Uterus (tissue), 3 donors: ENCODE measurements at regions not wholly inside any gene's neighbourhood (a gene's known extent, or its start where the extent isn't known, plus 50 kb on each side); places are given as distances from the start of the nearest gene placed in this dataset.

Experiments
- DNase-seq, 2 donors: peaks; one replicate each; pipeline ENCODE4 v3.0.0-alpha.2; 2019 to 2020
- H3K27ac ChIP-seq, 2 donors: fragments of 200-600 bp; sonication (generic); 1 replicate in 1 of 2; 2 replicates in 1 of 2; pipeline ENCODE4 v1.5.1; 2016 to 2018
- H3K27me3 ChIP-seq, 2 donors: fragments of 200-600 bp; sonication (generic); one replicate each; pipeline ENCODE4 v1.5.1; 2018 to 2019; ENCODE audit warnings: control low read depth in 1 of 2
- H3K36me3 ChIP-seq, 2 donors: fragments of 200-600 bp; sonication (generic); one replicate each; pipeline ENCODE4 v1.5.1; 2019; ENCODE audit warnings: control low read depth in 1 of 2
- H3K4me1 ChIP-seq, 2 donors: fragments of 200-600 bp; sonication (generic); one replicate each; pipeline ENCODE4 v1.5.1; 2018 to 2019; ENCODE audit warnings: control low read depth in 1 of 2
- H3K4me3 ChIP-seq, 2 donors: fragments of 200-600 bp; sonication (generic); 1 replicate in 1 of 2; 2 replicates in 1 of 2; pipeline ENCODE4 v1.5.1; 2018 to 2019; ENCODE audit warnings: mild to moderate bottlenecking in 1 of 2
- H3K9me3 ChIP-seq, 2 donors: fragments of 200-600 bp; sonication (generic); one replicate each; pipeline ENCODE4 v1.5.1; 2019; ENCODE audit warnings: control low read depth in 1 of 2
- POLR2A ChIP-seq, 2 donors: fragments of 450-650 bp; IDR thresholded peaks; one replicate each; pipeline ENCODE4 v1.6.1; 2016; ENCODE audit warnings: antibody characterized with exemption in 2 of 2, mild to moderate bottlenecking in 1 of 2, moderate library complexity in 1 of 2
- intact Hi-C: fragments of 100-400 bp; cut with DNase I; formaldehyde crosslinking; loops from one replicate; pipeline ENCODE4 v1.15.1; 2023; ENCODE audit warnings: low total_unique reads
- TF ChIP-seq, protein P1 (sequence below), 4 experiments: fragments of 200-600 bp in 2 of 4; fragments of 450-650 bp in 2 of 4; sonication (generic) in 2 of 4; IDR thresholded peaks; one replicate each; pipeline ENCODE4 v1.5.1; 2016 to 2019; ENCODE audit warnings: antibody characterized with exemption in 4 of 4, mild to moderate bottlenecking in 2 of 4, moderate library complexity in 1 of 4
- donor health status: DM: yes; HTN: yes; CAD: no.

DNA sequence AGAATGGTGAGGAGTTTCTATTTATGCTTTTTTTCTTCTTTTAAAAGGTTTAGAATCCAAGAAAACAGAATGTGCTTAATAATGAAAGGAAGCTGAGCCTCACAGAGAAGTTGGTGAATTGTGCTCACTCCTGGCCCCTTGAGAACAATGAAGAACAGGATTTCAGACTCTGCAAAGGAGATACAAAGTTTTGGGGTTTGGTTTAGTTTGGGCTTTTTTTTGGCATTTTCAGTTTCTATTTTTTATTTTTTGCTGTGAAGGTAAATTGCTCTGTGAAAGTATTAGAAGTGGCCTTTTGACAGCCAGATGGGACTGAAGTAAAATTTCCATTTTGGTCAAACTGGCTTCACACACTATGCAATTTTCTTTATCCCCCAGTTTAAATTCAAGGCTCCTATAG, 247.3 kb upstream of the GYPC start:
- Histone ChIP-seq H3K36me3 (no peaks in the 10 kb centered on the region), H3K9me3 (no peaks in the 10 kb centered on the region), H3K4me1 (no peaks in the 10 kb centered on the region), H3K27ac (no peak overlapping the region), H3K27me3 (no peaks in the 10 kb centered on the region), H3K4me3 (no peak overlapping the region)
- no peak for TF ChIP-seq POLR2A (IDR thresholded peaks at IDR 0.05)
- TF ChIP-seq, protein P1, sequence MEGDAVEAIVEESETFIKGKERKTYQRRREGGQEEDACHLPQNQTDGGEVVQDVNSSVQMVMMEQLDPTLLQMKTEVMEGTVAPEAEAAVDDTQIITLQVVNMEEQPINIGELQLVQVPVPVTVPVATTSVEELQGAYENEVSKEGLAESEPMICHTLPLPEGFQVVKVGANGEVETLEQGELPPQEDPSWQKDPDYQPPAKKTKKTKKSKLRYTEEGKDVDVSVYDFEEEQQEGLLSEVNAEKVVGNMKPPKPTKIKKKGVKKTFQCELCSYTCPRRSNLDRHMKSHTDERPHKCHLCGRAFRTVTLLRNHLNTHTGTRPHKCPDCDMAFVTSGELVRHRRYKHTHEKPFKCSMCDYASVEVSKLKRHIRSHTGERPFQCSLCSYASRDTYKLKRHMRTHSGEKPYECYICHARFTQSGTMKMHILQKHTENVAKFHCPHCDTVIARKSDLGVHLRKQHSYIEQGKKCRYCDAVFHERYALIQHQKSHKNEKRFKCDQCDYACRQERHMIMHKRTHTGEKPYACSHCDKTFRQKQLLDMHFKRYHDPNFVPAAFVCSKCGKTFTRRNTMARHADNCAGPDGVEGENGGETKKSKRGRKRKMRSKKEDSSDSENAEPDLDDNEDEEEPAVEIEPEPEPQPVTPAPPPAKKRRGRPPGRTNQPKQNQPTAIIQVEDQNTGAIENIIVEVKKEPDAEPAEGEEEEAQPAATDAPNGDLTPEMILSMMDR (IDR thresholded peaks at IDR 0.05), result no peak
- no peak for DNase-seq
- intact Hi-C loops, result no loop called here

DNA sequence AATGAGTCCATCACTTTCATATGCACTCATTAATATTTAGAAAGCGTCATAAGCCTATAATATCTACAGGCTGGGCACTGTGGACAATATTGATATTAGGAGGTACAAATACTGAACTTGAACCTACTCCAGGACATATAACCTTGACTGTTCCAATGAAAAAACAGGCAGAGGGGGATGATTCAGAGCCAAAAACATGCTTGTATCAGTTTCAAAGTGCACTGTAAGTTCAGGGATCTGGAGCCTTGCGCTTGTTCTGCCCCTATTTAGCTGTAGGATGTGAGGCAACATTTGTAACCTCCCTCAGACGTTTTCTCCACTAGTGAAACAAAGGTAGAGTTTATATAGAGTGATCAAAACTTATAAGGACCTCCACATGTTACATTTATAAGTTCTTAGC, 246.1 kb upstream of the GYPC start:
- H3K9me3 ChIP-seq, result no peaks in the 10 kb centered on the region
- no peaks in the 10 kb centered on the region for H3K36me3 ChIP-seq
- no peaks in the 10 kb centered on the region for H3K27me3 ChIP-seq
- H3K4me3 ChIP-seq, result no peak overlapping the region
- no peak for DNase-seq
- no peaks in the 10 kb centered on the region for H3K4me1 ChIP-seq
- H3K27ac ChIP-seq, result no peak overlapping the region
- intact Hi-C loops, result no loop called here
- TF ChIP-seq, protein P1 (IDR thresholded peaks at IDR 0.05), result no peak
- no peak for TF ChIP-seq POLR2A (IDR thresholded peaks at IDR 0.05)

DNA sequence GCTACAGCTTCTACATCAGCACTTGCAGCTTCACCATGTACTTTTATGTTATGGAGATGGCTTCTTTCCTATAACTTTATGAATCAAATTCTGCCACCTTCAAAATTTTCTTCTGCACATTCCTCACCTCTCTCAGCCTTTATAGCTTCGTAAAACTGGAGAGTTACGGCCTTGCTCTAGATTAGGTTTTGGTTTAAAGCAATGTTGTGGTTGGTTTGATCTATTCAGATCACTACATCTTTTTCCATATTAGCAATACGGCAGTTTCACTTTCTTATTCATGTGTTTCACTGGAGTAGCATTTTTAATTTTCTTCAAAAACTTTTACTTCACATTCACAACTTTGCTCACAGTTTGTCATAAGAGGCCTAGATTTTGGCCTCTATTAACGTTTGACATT, 242.9 kb upstream of the GYPC start:
- H3K4me1 ChIP-seq, result no peaks in the 10 kb centered on the region
- no peaks in the 10 kb centered on the region for H3K9me3 ChIP-seq
- intact Hi-C loops, result no loop called here
- H3K27ac ChIP-seq, result no peak overlapping the region
- no peak for DNase-seq
- TF ChIP-seq, protein P1 (IDR thresholded peaks at IDR 0.05), result no peak
- TF ChIP-seq POLR2A (IDR thresholded peaks at IDR 0.05), result no peak
- no peaks in the 10 kb centered on the region for H3K36me3 ChIP-seq
- no peak overlapping the region for H3K4me3 ChIP-seq
- no peaks in the 10 kb centered on the region for H3K27me3 ChIP-seq

DNA sequence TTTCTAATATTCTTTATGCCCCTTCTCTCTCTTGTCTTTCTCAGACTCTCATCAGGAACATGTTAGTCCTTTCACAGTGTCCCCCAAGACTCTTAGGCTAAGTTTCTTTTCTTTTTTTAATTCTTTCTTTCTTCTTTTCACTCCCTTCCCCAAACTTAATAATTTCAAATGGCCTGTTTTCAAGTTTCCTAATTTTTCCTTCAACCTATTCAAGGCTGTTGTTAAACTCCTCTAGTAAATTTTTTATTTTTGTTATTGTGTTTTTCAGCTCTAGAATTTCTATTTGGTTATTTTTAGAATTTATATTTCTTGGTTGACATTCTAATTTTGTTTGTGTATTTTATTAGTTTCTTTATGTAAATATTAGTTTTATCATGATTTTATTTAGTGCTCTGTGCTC, 236.6 kb upstream of the GYPC start:
- no peaks in the 10 kb centered on the region for H3K27me3 ChIP-seq
- TF ChIP-seq POLR2A (IDR thresholded peaks at IDR 0.05), result no peak
- TF ChIP-seq, protein P1 (IDR thresholded peaks at IDR 0.05), result no peak
- H3K36me3 ChIP-seq, result no peaks in the 10 kb centered on the region
- H3K9me3 ChIP-seq, result no peaks in the 10 kb centered on the region
- DNase-seq, result no peak
- no peak overlapping the region for H3K27ac ChIP-seq
- H3K4me1 ChIP-seq, result no peaks in the 10 kb centered on the region
- intact Hi-C loops, result no loop called here
- H3K4me3 ChIP-seq, result no peak overlapping the region

DNA sequence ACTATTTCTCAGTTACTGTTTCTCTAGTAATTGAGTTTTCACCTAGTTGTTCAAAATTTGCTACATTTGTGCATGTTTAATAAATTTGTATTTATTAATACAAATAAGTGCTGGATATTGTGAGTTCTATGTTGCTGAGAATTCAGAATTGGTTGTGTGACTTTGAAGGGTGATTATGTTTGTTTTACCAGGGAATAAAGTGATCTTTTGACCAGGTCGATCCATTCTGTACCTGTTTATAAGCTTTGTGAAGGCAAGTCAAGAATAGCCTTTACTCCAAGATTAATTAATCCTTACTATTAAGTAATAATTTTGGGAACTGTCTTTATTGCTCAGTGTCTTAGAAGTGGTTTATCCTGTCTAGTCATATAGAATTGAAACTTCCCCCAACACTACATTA, 230.0 kb upstream of the GYPC start:
- no peaks in the 10 kb centered on the region for H3K9me3 ChIP-seq
- intact Hi-C loops, result no loop called here
- H3K36me3 ChIP-seq, result no peaks in the 10 kb centered on the region
- TF ChIP-seq, protein P1 (IDR thresholded peaks at IDR 0.05), result no peak
- no peak for TF ChIP-seq POLR2A (IDR thresholded peaks at IDR 0.05)
- no peak overlapping the region for H3K4me3 ChIP-seq
- no peaks in the 10 kb centered on the region for H3K4me1 ChIP-seq
- no peak for DNase-seq
- H3K27me3 ChIP-seq, result no peaks in the 10 kb centered on the region
- H3K27ac ChIP-seq, result no peak overlapping the region
